Activated CD4-positive, CD25-positive, alpha-beta regulatory T cell treated with anti-CD3 and anti-CD28 coated beads, Interleukin-2, amount 50 U/mL, for 16 hours (primary cell): ENCODE measurements at regions not wholly inside any gene's neighbourhood (a gene's known extent, or its start where the extent isn't known, plus 50 kb on each side); places are given as distances from the start of the nearest gene placed in this dataset.

Experiments
- DNase-seq: peaks from one replicate; pipeline ENCODE4 v3.0.0-alpha.2; 2020; ENCODE audit warnings: low read depth, low spot score

- no peak for DNase-seq
Measured at GRCh38 chr2:198809976-198810375, 647.8 kb downstream of the SATB2 start.

DNA sequence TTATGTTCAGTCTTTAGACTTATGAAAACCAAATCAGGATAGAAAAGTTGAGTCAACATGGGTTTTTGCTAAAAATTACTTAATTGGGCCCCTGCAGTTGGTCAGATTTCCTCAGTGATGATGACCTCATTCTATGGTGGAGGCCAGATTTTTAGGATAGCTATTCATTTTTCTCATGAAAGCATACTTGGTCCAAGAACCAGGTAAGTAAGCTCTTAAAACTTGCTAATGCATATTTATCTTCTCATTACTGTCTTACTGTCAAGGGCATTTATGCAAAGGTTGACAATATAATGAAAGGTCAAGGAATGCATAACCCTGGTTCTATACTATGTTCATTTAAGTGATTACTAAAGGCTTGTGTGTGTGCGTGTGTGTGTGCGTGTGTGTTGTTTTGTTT, 650.6 kb downstream of the SATB2 start:
- DNase-seq, result no peak

- no peak for DNase-seq
Measured at GRCh38 chr2:198795419-198795818, 662.3 kb downstream of the SATB2 start.

DNA sequence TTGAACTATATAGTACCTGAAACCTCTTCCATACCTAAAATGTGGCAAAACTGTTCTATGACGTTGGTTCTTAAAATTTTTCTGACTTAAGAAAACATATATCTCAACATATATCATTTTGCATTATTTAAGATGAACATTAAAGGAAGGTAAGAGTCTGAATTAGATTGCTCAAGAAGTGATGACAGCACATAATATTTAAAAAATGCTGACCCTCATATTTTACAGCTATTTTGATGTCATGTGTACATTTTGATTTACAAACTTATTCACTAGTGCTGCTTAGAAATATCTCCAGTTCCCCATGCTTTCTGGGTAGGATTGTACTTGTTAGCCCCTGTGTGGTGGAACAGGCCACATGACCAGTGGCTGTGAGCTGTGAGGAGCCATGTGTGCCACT, 666.1 kb downstream of the SATB2 start:
- no peak for DNase-seq

GRCh38 chr2:198788676-198789075, 669.1 kb downstream of the SATB2 start:
- no peak for DNase-seq

- DNase-seq, result no peak
Measured at GRCh38 chr2:198782734-198783133, 675.0 kb downstream of the SATB2 start.

- no peak for DNase-seq
Measured at GRCh38 chr2:198776616-198777406, 680.9 kb downstream of the SATB2 start.

GRCh38 chr2:198775737-198776136, 682.0 kb downstream of the SATB2 start:
- DNase-seq, result no peak

DNA sequence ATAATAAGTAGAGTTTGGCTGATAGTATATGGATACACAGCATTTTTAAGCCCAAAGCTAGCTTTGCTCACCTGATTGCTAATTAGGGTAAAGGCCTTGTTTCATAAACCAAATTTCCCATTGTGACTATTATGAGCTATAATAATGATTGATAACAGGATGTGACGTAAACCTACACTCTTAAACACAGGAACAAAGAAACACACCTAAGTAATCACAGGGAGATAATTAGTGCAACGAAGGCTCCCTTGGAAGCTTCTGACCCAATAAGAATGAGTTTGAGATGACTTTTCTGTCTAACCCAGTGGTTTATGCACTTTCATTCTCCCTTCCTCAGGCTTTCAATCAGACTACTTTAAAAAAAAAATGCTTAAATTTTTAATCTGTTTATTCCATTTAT, 683.2 kb downstream of the SATB2 start:
- no peak for DNase-seq

- DNase-seq, result no peak
Measured at GRCh38 chr2:198767694-198768093, 690.0 kb downstream of the SATB2 start.

- DNase-seq, result no peak
Measured at GRCh38 chr2:198763793-198764192, 693.9 kb downstream of the SATB2 start.

GRCh38 chr2:198762441-198762840, 695.3 kb downstream of the SATB2 start:
- no peak for DNase-seq

GRCh38 chr2:198757069-198757468, 700.7 kb downstream of the SATB2 start:
- no peak for DNase-seq

DNA sequence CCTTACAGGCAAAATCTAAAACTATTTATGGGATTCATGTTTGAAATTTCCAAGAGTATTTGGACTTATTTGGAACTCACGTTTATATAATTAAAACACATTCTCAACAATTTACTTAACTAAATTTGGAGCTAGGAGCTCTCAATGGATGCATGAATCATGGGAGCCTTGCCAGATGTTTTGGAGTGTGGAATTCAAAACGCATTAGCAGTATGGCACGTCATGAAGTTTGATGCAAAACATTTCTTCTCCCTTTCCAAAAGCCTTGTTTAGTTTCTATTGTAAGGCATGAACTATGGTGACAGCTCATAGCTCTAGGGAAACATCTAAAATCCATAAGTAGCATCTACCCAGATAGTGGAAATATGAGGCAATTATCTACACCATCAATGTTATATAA, 701.6 kb downstream of the SATB2 start:
- no peak for DNase-seq

GRCh38 chr2:198753101-198753500, 704.6 kb downstream of the SATB2 start:
- DNase-seq, result no peak

DNA sequence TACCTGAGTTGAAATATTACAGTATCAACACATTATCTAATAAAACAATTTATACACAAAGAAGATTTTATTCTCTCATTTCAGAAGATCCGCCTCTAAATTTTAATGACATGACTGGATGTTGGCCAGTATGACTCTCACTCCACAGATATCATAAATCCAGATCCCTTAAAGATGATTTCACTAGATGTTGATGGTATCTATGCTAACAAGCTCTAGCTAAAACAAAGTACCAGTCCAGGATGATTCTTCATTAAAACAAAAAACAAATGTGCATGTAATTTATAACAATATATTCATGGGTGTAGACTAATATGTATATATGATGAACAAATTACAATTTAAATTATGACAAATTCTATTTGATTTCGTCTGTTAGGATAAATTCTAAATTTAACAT, 708.4 kb downstream of the SATB2 start:
- no peak for DNase-seq

- DNase-seq, result no peak
Measured at GRCh38 chr2:198731842-198732399, 725.8 kb downstream of the SATB2 start.

- DNase-seq, result no peak
Measured at GRCh38 chr2:198720266-198720665, 737.5 kb downstream of the SATB2 start.

DNA sequence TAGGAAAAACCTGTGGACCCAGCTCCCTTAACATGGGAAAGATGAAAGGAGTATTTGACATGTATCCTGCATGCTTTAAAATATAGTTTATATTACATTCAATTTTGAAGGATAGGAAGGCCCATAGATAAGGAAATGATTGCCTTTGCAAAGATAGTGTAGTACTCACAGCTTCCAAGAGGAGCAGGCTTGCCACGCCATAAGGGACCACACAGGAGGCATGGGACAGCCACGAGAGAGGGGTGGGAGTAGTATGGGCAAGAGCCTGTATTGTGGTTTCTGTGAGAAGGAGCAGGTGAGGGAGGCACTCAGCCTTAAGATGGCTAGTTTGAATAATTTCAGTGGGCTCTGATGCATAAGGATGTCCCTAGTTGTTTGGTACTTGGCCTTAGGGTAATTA, 740.3 kb downstream of the SATB2 start:
- DNase-seq, result no peak

- no peak for DNase-seq
Measured at GRCh38 chr2:198715302-198715835, 742.4 kb downstream of the SATB2 start.

DNA sequence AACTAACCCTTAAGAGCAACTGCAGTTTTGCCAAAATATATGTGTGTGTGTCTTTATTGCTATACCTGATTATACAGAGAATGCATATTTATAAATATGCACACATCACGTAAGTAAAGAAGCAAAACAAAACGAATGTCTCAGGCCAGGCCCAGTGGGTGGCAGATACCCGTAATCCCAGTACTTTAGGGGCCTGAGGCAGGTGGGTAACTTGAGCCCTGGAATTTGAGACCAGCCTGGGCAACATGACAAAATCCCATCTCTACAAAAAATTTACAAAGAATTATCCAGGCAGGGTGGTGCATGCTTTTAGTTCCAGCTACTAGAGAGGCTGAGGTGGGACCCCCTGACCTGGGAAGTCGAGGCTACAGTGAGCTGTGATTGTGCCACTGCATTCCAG, 745.3 kb downstream of the SATB2 start:
- DNase-seq, result no peak

DNA sequence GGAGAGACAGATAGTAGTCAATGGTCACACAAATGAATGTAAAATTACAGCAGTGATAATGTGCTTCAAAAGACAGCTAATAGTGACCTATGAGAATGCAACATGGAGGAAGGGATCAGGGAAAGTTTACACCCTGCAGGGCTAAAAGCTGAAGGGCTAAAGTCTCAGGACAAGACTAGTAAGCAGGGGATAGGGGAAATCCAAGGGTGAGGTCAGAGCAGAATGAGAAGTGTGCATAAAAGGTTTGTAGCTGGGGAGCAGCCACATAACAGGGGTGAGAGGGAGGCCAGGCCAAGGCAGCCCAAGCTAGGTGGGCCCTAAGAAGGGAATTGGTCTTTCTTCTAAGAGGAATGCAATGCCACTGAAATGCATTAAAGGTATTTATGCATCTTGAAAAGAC, 746.3 kb downstream of the SATB2 start:
- no peak for DNase-seq

DNA sequence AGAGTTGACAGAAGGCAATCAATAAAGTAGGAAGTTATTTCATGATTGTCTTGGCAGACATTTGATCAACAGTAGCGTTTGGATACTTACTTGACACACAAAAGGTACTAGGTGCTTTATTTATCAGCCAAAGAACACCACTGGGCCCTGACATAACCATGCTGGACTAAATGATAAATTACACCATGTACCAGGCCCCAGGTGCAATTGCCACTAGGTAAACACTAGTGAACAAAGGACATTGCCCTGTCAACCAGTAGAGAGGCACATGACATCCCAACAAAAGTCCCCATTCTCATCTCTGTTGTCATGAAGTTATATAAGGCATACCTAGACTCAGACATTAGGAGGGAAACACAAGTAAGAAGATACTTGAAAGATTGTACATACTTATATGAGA, 747.2 kb downstream of the SATB2 start:
- no peak for DNase-seq
